ENCODE measurements at regions not wholly inside any gene's neighbourhood (a gene's known extent, or its start where the extent isn't known, plus 50 kb on each side); places are given as distances from the start of the nearest gene placed in this dataset.

DNA sequence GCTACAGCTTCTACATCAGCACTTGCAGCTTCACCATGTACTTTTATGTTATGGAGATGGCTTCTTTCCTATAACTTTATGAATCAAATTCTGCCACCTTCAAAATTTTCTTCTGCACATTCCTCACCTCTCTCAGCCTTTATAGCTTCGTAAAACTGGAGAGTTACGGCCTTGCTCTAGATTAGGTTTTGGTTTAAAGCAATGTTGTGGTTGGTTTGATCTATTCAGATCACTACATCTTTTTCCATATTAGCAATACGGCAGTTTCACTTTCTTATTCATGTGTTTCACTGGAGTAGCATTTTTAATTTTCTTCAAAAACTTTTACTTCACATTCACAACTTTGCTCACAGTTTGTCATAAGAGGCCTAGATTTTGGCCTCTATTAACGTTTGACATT is 242.9 kb upstream of the GYPC start:
- TF ChIP-seq, protein P1, sequence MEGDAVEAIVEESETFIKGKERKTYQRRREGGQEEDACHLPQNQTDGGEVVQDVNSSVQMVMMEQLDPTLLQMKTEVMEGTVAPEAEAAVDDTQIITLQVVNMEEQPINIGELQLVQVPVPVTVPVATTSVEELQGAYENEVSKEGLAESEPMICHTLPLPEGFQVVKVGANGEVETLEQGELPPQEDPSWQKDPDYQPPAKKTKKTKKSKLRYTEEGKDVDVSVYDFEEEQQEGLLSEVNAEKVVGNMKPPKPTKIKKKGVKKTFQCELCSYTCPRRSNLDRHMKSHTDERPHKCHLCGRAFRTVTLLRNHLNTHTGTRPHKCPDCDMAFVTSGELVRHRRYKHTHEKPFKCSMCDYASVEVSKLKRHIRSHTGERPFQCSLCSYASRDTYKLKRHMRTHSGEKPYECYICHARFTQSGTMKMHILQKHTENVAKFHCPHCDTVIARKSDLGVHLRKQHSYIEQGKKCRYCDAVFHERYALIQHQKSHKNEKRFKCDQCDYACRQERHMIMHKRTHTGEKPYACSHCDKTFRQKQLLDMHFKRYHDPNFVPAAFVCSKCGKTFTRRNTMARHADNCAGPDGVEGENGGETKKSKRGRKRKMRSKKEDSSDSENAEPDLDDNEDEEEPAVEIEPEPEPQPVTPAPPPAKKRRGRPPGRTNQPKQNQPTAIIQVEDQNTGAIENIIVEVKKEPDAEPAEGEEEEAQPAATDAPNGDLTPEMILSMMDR (IDR thresholded peaks at IDR 0.05) = no peak
- TF ChIP-seq POLR2A (IDR thresholded peaks at IDR 0.05) (no peak), POLR2AphosphoS5 (IDR thresholded peaks at IDR 0.05; ENCODE audit: insufficient read depth in 1 of 2, low read depth in 1 of 2) (no peak)
